GM18873 (cell line): ENCODE measurements at regions not wholly inside any gene's neighbourhood (a gene's known extent, or its start where the extent isn't known, plus 50 kb on each side); places are given as distances from the start of the nearest gene placed in this dataset.

Source experiments
- ATAC-seq: cut with Tn5 transposase; IDR thresholded peaks from one replicate; pipeline ENCODE4 v1.9.1; 2021; ENCODE audit warnings: mild to moderate bottlenecking, moderate library complexity, moderate number of reproducible peaks; ENCODE audit not compliant: unreplicated experiment, low FRiP score

GRCh38 chr9:28656727-28657126 is 1083.4 kb upstream of the C9orf72 start:
- ATAC-seq: no peak

GRCh38 chr9:28661853-28662252 is 1088.6 kb upstream of the C9orf72 start:
- no peak for ATAC-seq

GRCh38 chr9:28662675-28663074 is 1089.4 kb upstream of the C9orf72 start:
- no peak for ATAC-seq

DNA sequence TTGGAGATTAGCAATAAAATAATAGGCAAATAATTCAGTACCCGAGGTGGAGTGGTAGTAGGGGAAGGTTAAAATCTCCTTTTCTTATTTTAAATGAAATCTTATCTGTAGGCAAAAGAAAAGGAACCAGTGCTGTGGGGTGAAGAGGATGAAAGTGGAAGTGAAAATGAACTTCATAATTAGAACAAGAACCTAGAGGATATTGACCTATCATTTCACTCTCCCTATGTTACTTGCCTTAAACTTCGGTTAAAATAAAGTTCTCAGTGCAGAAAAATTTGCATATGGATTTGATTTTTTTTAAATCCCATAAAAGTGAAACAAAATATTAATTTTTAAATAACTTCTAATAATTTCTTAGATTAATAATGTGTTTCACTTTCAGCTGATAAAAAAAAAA is 1094.9 kb upstream of the C9orf72 start:
- ATAC-seq: no peak

DNA sequence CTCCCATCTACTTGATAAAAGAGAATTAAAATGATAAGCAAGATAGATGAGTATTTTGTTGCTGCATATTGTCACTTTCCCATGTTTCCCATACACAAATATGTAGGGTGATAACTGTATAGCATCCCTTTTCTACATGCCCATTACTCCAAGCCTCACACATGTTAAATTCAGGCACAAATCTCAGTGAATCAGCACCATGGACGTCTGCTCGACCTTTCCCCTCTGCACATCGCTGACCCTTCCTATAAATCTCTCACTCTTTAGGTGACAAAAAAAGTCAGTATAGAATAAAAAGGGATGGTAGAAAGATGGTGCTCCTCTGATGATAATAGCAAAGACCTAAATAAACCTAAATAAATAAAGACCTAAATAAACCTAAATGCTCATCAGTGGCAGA is 1097.7 kb upstream of the C9orf72 start:
- ATAC-seq: no peak

- ATAC-seq: no peak
These were observed 1104.8 kb upstream of the C9orf72 start for GRCh38 chr9:28678097-28678496.

GRCh38 chr9:28688172-28688571 is 1114.9 kb upstream of the C9orf72 start:
- ATAC-seq: no peak

DNA sequence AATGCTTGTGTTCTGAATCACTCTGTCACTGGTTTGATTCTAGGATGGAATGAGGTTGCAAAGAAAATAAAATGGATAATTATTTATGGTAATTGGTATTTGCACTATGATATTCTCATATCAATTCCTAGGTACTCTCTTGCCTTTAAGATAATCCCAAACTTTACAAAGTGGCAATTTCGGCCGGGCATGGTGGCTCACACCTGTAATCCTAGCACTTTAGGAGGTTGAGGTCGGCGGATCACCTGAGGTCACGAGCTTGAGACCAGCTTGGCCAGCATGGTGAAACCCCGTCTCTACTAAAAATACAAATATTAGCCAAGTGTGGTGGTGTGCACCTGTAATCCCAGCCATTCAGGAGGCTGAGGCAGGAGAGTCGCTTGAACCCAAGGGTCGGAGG is 1118.7 kb upstream of the C9orf72 start:
- ATAC-seq: no peak

DNA sequence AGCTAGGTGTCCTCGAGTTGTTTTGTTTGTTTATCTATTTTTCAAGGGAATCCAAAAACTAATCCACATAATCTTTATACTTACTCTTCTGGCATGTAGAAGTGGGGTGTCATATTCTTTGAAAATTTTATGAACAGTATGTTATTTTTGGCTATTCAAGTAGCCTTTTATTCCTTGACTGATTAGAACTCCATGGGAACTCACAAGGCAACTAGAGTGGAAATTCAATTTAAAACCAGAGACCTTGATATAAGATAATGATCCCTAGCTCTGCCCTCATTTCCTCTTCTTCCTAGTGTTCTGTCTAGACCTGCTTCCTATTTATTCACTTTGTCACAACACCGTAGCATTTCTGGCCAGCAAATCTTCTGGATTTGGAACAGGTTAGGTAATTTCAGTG is 1123.7 kb upstream of the C9orf72 start:
- ATAC-seq: no peak

GRCh38 chr9:28699632-28700031 is 1126.4 kb upstream of the C9orf72 start:
- no peak for ATAC-seq

GRCh38 chr9:28707616-28708015 is 1134.3 kb upstream of the C9orf72 start:
- no peak for ATAC-seq

GRCh38 chr9:28714188-28714587 is 1140.9 kb upstream of the C9orf72 start:
- no peak for ATAC-seq

GRCh38 chr9:28718226-28718625 is 1144.9 kb upstream of the C9orf72 start:
- ATAC-seq: no peak

DNA sequence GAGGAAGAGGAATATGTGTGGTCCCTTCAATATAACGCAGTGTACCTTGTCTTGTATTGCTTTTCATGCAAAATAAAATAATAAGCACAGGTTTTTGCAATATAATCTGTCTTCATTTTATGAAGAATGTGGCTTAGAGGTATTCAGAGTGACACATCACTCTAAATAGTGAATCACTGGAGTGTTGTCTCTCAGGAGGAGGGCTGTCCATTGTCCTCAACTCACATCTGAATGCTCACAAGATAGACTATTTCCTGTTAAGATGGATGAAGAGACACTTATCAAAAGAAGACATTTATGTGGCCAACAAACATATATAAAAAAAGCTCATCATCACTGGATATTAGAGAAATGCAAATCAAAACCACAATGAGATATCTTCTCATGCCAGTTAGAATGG is 1147.5 kb upstream of the C9orf72 start:
- ATAC-seq: no peak

DNA sequence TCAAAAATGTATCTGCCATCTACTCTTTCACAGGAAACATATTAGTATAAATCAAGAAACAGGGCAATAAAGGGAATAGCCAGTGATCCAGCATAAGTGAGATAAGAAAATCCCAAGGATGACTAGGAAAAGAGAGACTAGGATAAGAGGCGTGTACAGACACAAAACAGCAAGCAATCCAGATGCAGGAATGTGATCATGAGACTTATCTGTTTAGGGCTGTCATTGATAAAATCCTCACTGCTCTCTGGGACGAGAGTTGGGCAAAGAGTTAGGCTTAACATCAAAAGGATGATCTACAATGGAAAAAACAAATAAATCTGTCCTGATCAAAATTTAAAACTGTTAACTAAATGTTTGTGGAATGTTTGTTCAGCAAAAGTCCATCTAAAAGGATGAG is 1156.8 kb upstream of the C9orf72 start:
- no peak for ATAC-seq

DNA sequence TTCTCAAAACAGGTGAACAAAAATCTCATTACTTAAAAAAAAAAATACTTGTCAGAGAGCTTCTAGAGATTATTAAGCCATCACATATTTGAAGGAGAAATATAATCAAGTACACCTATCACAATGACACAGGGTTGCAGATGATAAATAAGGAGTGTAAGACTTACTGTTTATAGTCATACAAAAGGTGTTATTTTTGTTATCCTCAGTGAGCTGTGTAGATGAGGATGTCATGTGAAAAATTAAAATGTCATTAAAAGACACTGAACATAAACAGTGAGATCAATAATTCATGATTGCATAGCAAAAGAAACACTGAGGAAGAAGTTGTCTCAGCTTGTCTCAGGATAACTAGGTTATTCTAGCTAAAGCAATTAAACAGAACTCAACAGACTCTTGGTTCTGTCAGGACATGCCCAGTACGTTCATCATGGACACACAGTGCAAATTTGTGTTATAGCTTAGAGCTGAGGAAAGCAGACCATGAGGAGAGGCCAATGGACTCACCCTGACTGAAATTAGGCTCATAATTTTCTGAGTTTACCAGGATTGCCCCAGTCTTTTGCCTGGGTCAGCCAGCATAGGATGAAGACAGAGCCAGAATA is 1162.6 kb upstream of the C9orf72 start:
- no peak for ATAC-seq

DNA sequence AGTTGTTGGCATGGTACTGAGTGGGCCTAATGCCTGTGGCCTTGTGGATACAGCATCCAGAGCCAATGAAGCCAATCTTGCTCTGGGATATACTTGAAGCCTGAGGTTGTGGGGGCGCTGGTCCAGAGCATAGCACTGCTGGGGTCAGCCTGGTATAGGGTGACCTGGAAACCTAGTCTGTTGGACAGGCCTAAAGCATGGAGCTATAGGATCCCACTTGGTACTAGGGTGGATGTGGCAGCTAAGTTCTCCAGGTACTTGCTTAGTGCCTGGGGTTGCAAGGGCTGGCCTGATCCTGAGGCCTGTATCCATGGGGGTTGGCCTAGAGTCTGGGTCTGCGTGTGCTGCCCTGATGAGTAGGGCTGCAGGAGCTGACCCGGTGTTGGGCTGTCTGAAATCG is 1168.2 kb upstream of the C9orf72 start:
- no peak for ATAC-seq

- no peak for ATAC-seq
These were observed 1174.2 kb upstream of the C9orf72 start for GRCh38 chr9:28747351-28747985.

DNA sequence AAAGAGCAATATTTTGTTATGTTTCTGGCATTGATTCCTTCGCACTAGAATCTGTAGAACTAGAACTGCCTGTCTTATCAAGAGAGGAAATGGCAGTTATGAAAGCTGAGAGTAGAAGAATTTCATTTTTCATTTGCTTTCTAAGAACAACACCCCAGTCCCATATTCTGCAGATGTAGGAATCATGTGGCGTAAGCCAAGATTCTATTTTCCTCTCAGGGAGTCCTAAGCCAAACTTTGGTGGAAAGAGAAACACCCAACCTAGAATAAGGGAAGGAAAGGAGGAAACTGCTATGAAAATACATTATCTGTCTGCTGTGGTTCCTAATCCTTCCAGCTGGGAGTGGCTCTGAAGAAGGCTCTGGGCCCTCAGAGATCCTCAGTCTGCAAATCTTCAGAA is 1176.9 kb upstream of the C9orf72 start:
- ATAC-seq: no peak

DNA sequence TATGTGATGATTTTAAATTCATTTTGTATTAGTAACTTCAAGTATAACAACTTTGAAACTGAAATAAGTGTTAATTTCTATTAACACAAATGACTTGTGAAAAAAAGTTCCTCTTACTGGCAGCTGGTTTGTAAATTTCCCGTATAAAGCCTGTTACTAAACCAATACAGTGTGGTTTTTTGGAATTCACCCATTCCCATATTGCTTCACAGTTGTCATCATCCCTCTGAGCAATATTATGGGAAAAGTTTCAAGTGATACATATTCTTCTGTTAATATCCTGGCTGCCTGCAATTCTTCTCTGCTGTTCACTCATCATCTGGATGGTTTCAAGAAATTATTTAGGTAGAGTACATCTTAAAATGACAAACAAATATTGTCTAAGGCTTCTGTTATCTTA is 1185.1 kb upstream of the C9orf72 start:
- ATAC-seq: no peak

DNA sequence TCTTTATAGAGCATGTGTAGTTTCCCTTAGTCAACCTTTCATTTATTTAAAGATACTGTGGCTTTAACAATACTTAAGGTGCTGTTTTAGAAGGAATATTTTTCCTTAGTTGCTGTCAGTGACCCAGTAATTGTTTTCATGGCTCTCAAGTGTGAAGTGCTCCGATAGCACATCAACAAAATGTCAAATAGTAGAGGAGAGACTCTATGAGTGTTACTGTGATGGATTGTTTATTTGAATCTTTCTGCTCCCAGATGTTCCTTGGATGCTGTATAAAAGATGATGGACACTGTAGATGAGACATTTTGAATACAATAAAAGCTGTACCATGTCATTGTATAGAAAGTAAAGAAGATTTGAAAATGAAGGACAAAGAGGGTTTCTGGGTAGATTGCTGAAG is 1185.7 kb upstream of the C9orf72 start:
- ATAC-seq: no peak

GRCh38 chr9:28762167-28762566 is 1188.9 kb upstream of the C9orf72 start:
- no peak for ATAC-seq

GRCh38 chr9:28764532-28764931 is 1191.3 kb upstream of the C9orf72 start:
- no peak for ATAC-seq
